HEK293T (cell line): ENCODE measurements at regions not wholly inside any gene's neighbourhood (a gene's known extent, or its start where the extent isn't known, plus 50 kb on each side); places are given as distances from the start of the nearest gene placed in this dataset.

Experiments
- BHLHE40 ChIP-seq: fragments of 450-650 bp; IDR thresholded peaks from 2 replicates; pipeline ENCODE4 v1.6.1; 2016; ENCODE audit warnings: mild to moderate bottlenecking, moderate library complexity, borderline replicate concordance
- CTBP1 ChIP-seq: fragments of 450-650 bp; IDR thresholded peaks from 2 replicates; pipeline ENCODE4 v1.6.1; 2016; ENCODE audit warnings: borderline replicate concordance
- FOXA1 ChIP-seq: fragments of 450-650 bp; IDR thresholded peaks from 2 replicates; pipeline ENCODE4 v1.6.1; 2016; ENCODE audit warnings: mild to moderate bottlenecking
- FOXK2 ChIP-seq: fragments of 450-650 bp; IDR thresholded peaks from 2 replicates; pipeline ENCODE4 v1.6.1; 2016; ENCODE audit warnings: mild to moderate bottlenecking
- HDGF ChIP-seq: fragments of 450-650 bp; IDR thresholded peaks from 2 replicates; pipeline ENCODE4 v1.6.1; 2017; ENCODE audit warnings: antibody characterized with exemption, borderline replicate concordance
- L3MBTL2 ChIP-seq: fragments of 450-650 bp; conservative IDR thresholded peaks from 2 replicates; pipeline ENCODE4 v1.6.1; 2016; ENCODE audit warnings: mild to moderate bottlenecking
- NFRKB ChIP-seq: fragments of 450-650 bp; IDR thresholded peaks from 2 replicates; pipeline ENCODE4 v1.6.1; 2016; ENCODE audit warnings: mild to moderate bottlenecking, moderate library complexity
- PKNOX1 ChIP-seq: fragments of 450-650 bp; IDR thresholded peaks from 2 replicates; pipeline ENCODE4 v1.6.1; 2016
- SP1 ChIP-seq: fragments of 450-650 bp; IDR thresholded peaks from 2 replicates; pipeline ENCODE4 v1.6.1; 2017
- SUZ12 ChIP-seq: fragments of 450-650 bp; IDR thresholded peaks from 2 replicates; pipeline ENCODE4 v1.6.1; 2016; ENCODE audit warnings: mild to moderate bottlenecking
- TARDBP ChIP-seq: fragments of 450-650 bp; IDR thresholded peaks from 2 replicates; pipeline ENCODE4 v1.6.1; 2016

- TF ChIP-seq SUZ12 (no peak), FOXA1 (no peak), BHLHE40 (no peak), NFRKB (no peak), HDGF (no peak), SP1 (no peak), TARDBP (no peak), CTBP1 (no peak), PKNOX1 (no peak), FOXK2 (no peak), L3MBTL2 (no peak)
These were observed 121.3 kb upstream of the CDH8 start for GRCh38 chr16:62157544-62157943.
